Subcutaneous abdominal adipose tissue (tissue), 5 donors: ENCODE measurements at regions not wholly inside any gene's neighbourhood (a gene's known extent, or its start where the extent isn't known, plus 50 kb on each side); places are given as distances from the start of the nearest gene placed in this dataset.

Experiments used
- H3K27ac ChIP-seq: one replicate; pipeline ENCODE4 v1.7.0; 2013; ENCODE audit warnings: low read depth, mild to moderate bottlenecking, inconsistent platforms, low read length, moderate library complexity
- H3K27me3 ChIP-seq, 5 donors: one replicate each; pipeline ENCODE4 v1.7.0; 2013; ENCODE audit warnings: low read length in 5 of 5, inconsistent platforms in 1 of 5; ENCODE audit not compliant: control insufficient read depth in 5 of 5, insufficient read depth in 4 of 5
- H3K36me3 ChIP-seq, 5 donors: one replicate each; pipeline ENCODE4 v1.7.0; 2013; ENCODE audit warnings: low read length in 5 of 5; ENCODE audit not compliant: control insufficient read depth in 5 of 5, insufficient read depth in 5 of 5
- H3K4me1 ChIP-seq, 5 donors: one replicate each; pipeline ENCODE4 v1.7.0; 2013; ENCODE audit warnings: low read length in 5 of 5, mild to moderate bottlenecking in 3 of 5, moderate library complexity in 1 of 5; ENCODE audit not compliant: control insufficient read depth in 5 of 5, insufficient read depth in 5 of 5
- H3K4me3 ChIP-seq, 5 donors: one replicate each; pipeline ENCODE4 v1.7.0; 2013; ENCODE audit warnings: low read length in 5 of 5, low read depth in 1 of 5
- H3K9ac ChIP-seq, 5 donors: one replicate each; pipeline ENCODE4 v1.7.0; 2013; ENCODE audit warnings: low read length in 5 of 5, mild to moderate bottlenecking in 4 of 5, moderate library complexity in 3 of 5
- H3K9me3 ChIP-seq, 5 donors: one replicate each; pipeline ENCODE4 v1.7.0; 2013; ENCODE audit warnings: low read length in 5 of 5; ENCODE audit not compliant: control insufficient read depth in 5 of 5
- donor health status: healthy.
- donor health status: healthy.
- donor health status: healthy.
- donor health status: healthy.
- donor health status: healthy.

GRCh38 chr3:43921056-43921648 is 230.4 kb downstream of the ABHD5 start:
- H3K27ac ChIP-seq = no peak overlapping the region
- peaks cover 9 to 29% (median 25%) of the 10 kb centered on the region in 5 donors for H3K27me3 ChIP-seq
- no peaks in the 10 kb centered on the region for H3K4me1 ChIP-seq
- H3K36me3 ChIP-seq = no peaks in the 10 kb centered on the region
- no peak overlapping the region for H3K4me3 ChIP-seq
- H3K9ac ChIP-seq = no peak overlapping the region
- peaks cover 0 to 11% (median 7%) of the 10 kb centered on the region in 5 donors for H3K9me3 ChIP-seq

GRCh38 chr3:43922374-43922773 is 231.6 kb downstream of the ABHD5 start:
- Histone ChIP-seq H3K27ac (no peak overlapping the region), H3K36me3 (no peaks in the 10 kb centered on the region), H3K4me1 (no peaks in the 10 kb centered on the region), H3K27me3 (peaks cover 9 to 29% (median 25%) of the 10 kb centered on the region in 5 donors), H3K9me3 (peaks cover 0 to 2% (median under 1%) of the 10 kb centered on the region in 5 donors), H3K4me3 (no peak overlapping the region), H3K9ac (no peak overlapping the region)

GRCh38 chr3:43923104-43923882 is 232.6 kb downstream of the ABHD5 start:
- H3K9me3 ChIP-seq = no peaks in the 10 kb centered on the region
- H3K4me3 ChIP-seq = no peak overlapping the region
- no peaks in the 10 kb centered on the region for H3K4me1 ChIP-seq
- no peak overlapping the region for H3K9ac ChIP-seq
- H3K36me3 ChIP-seq = no peaks in the 10 kb centered on the region
- no peak overlapping the region for H3K27ac ChIP-seq
- peaks cover 9 to 27% (median 25%) of the 10 kb centered on the region in 5 donors for H3K27me3 ChIP-seq

GRCh38 chr3:43926055-43926454 is 235.3 kb downstream of the ABHD5 start:
- Histone ChIP-seq H3K9me3 (no peaks in the 10 kb centered on the region), H3K4me3 (no peak overlapping the region), H3K27me3 (peaks cover 9 to 25% (median 22%) of the 10 kb centered on the region in 5 donors), H3K9ac (no peak overlapping the region), H3K36me3 (no peaks in the 10 kb centered on the region), H3K4me1 (no peaks in the 10 kb centered on the region), H3K27ac (no peak overlapping the region)

- Histone ChIP-seq H3K9ac (no peak overlapping the region), H3K27ac (no peak overlapping the region), H3K9me3 (no peaks in the 10 kb centered on the region), H3K4me3 (no peak overlapping the region), H3K4me1 (no peaks in the 10 kb centered on the region), H3K36me3 (no peaks in the 10 kb centered on the region), H3K27me3 (no peaks in the 10 kb centered on the region)
Measured at GRCh38 chr3:43932921-43933320, 242.2 kb downstream of the ABHD5 start.

- H3K27ac ChIP-seq = no peak overlapping the region
- H3K4me1 ChIP-seq = no peaks in the 10 kb centered on the region
- H3K36me3 ChIP-seq = no peaks in the 10 kb centered on the region
- H3K9ac ChIP-seq = no peak overlapping the region
- H3K27me3 ChIP-seq = peaks cover 5 to 15% (median 7%) of the 10 kb centered on the region in 5 donors
- H3K4me3 ChIP-seq = no peak overlapping the region
- H3K9me3 ChIP-seq = no peaks in the 10 kb centered on the region
Measured at GRCh38 chr3:43948013-43948412, 257.3 kb downstream of the ABHD5 start.

- no peaks in the 10 kb centered on the region for H3K36me3 ChIP-seq
- H3K4me1 ChIP-seq = no peaks in the 10 kb centered on the region
- H3K27me3 ChIP-seq = peaks cover 5 to 15% (median 9%) of the 10 kb centered on the region in 5 donors
- no peaks in the 10 kb centered on the region for H3K9me3 ChIP-seq
- no peak overlapping the region for H3K9ac ChIP-seq
- no peak overlapping the region for H3K27ac ChIP-seq
- H3K4me3 ChIP-seq = no peak overlapping the region
Measured at GRCh38 chr3:43949594-43949993, 258.9 kb downstream of the ABHD5 start.

GRCh38 chr3:43950775-43951174 is 260.0 kb downstream of the ABHD5 start:
- Histone ChIP-seq H3K9me3 (no peaks in the 10 kb centered on the region), H3K36me3 (no peaks in the 10 kb centered on the region), H3K4me1 (no peaks in the 10 kb centered on the region), H3K27ac (no peak overlapping the region), H3K4me3 (no peak overlapping the region), H3K9ac (no peak overlapping the region), H3K27me3 (peaks cover 5 to 15% (median 9%) of the 10 kb centered on the region in 5 donors)

- H3K9me3 ChIP-seq = no peaks in the 10 kb centered on the region
- no peaks in the 10 kb centered on the region for H3K36me3 ChIP-seq
- H3K4me3 ChIP-seq = no peak overlapping the region
- no peaks in the 10 kb centered on the region for H3K4me1 ChIP-seq
- no peak overlapping the region for H3K27ac ChIP-seq
- H3K27me3 ChIP-seq = peaks cover 5 to 15% (median 9%) of the 10 kb centered on the region in 5 donors
- H3K9ac ChIP-seq = no peak overlapping the region
Measured at GRCh38 chr3:43951813-43952212, 261.1 kb downstream of the ABHD5 start.

- H3K9me3 ChIP-seq = no peaks in the 10 kb centered on the region
- H3K4me3 ChIP-seq = no peak overlapping the region
- no peaks in the 10 kb centered on the region for H3K36me3 ChIP-seq
- H3K4me1 ChIP-seq = no peaks in the 10 kb centered on the region
- H3K9ac ChIP-seq = no peak overlapping the region
- H3K27ac ChIP-seq = no peak overlapping the region
- H3K27me3 ChIP-seq = peaks cover 5 to 14% (median 9%) of the 10 kb centered on the region in 5 donors
Measured at GRCh38 chr3:43953380-43953779, 262.6 kb downstream of the ABHD5 start.
